ENCODE measurements at regions not wholly inside any gene's neighbourhood (a gene's known extent, or its start where the extent isn't known, plus 50 kb on each side); places are given as distances from the start of the nearest gene placed in this dataset.

DNA sequence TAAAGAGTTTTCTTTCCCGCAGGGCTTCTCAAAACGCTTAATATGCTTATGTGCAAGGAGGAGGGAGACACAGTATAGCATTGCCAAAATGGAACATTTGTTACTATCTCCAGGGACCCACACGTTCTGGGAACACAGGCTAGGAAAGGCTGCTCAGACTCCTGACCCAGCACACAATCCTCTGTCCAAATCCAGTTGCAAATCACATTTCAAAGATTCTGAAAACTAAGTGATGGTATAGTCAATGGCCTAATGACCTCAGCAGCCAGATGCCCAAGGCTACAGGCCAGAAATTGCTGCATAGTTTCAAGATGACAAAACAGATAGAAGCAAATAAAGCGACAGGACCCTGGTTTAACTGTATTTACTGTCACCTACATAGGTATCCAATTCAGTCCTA, 97.0 kb upstream of the GRIP1 start:
- TF ChIP-seq JUND (CRISPR knock-in tag; IDR thresholded peaks at IDR 0.05) (no peak), NFRKB (IDR thresholded peaks at IDR 0.05) (no peak), ZNF382 (CRISPR knock-in tag; IDR thresholded peaks at IDR 0.05; ENCODE audit: borderline replicate concordance) (no peak), AHR (CRISPR knock-in tag; IDR thresholded peaks at IDR 0.05) (no peak), XBP1 (CRISPR knock-in tag; IDR thresholded peaks at IDR 0.05) (no peak), DR1 (CRISPR knock-in tag; IDR thresholded peaks at IDR 0.05) (no peak), ZFX (CRISPR knock-in tag; IDR thresholded peaks at IDR 0.05; ENCODE audit: low read depth) (no peak), CREM (IDR thresholded peaks at IDR 0.05) (no peak), CREM (CRISPR knock-in tag; IDR thresholded peaks at IDR 0.05) (no peak), EZH2 (conservative IDR thresholded peaks at IDR 0.05; ENCODE audit: low read depth, low read length) (no peak)
- TF ChIP-seq, protein P1, sequence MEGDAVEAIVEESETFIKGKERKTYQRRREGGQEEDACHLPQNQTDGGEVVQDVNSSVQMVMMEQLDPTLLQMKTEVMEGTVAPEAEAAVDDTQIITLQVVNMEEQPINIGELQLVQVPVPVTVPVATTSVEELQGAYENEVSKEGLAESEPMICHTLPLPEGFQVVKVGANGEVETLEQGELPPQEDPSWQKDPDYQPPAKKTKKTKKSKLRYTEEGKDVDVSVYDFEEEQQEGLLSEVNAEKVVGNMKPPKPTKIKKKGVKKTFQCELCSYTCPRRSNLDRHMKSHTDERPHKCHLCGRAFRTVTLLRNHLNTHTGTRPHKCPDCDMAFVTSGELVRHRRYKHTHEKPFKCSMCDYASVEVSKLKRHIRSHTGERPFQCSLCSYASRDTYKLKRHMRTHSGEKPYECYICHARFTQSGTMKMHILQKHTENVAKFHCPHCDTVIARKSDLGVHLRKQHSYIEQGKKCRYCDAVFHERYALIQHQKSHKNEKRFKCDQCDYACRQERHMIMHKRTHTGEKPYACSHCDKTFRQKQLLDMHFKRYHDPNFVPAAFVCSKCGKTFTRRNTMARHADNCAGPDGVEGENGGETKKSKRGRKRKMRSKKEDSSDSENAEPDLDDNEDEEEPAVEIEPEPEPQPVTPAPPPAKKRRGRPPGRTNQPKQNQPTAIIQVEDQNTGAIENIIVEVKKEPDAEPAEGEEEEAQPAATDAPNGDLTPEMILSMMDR (CRISPR knock-in tag; IDR thresholded peaks at IDR 0.05), result no peak
- TF ChIP-seq, protein P2, sequence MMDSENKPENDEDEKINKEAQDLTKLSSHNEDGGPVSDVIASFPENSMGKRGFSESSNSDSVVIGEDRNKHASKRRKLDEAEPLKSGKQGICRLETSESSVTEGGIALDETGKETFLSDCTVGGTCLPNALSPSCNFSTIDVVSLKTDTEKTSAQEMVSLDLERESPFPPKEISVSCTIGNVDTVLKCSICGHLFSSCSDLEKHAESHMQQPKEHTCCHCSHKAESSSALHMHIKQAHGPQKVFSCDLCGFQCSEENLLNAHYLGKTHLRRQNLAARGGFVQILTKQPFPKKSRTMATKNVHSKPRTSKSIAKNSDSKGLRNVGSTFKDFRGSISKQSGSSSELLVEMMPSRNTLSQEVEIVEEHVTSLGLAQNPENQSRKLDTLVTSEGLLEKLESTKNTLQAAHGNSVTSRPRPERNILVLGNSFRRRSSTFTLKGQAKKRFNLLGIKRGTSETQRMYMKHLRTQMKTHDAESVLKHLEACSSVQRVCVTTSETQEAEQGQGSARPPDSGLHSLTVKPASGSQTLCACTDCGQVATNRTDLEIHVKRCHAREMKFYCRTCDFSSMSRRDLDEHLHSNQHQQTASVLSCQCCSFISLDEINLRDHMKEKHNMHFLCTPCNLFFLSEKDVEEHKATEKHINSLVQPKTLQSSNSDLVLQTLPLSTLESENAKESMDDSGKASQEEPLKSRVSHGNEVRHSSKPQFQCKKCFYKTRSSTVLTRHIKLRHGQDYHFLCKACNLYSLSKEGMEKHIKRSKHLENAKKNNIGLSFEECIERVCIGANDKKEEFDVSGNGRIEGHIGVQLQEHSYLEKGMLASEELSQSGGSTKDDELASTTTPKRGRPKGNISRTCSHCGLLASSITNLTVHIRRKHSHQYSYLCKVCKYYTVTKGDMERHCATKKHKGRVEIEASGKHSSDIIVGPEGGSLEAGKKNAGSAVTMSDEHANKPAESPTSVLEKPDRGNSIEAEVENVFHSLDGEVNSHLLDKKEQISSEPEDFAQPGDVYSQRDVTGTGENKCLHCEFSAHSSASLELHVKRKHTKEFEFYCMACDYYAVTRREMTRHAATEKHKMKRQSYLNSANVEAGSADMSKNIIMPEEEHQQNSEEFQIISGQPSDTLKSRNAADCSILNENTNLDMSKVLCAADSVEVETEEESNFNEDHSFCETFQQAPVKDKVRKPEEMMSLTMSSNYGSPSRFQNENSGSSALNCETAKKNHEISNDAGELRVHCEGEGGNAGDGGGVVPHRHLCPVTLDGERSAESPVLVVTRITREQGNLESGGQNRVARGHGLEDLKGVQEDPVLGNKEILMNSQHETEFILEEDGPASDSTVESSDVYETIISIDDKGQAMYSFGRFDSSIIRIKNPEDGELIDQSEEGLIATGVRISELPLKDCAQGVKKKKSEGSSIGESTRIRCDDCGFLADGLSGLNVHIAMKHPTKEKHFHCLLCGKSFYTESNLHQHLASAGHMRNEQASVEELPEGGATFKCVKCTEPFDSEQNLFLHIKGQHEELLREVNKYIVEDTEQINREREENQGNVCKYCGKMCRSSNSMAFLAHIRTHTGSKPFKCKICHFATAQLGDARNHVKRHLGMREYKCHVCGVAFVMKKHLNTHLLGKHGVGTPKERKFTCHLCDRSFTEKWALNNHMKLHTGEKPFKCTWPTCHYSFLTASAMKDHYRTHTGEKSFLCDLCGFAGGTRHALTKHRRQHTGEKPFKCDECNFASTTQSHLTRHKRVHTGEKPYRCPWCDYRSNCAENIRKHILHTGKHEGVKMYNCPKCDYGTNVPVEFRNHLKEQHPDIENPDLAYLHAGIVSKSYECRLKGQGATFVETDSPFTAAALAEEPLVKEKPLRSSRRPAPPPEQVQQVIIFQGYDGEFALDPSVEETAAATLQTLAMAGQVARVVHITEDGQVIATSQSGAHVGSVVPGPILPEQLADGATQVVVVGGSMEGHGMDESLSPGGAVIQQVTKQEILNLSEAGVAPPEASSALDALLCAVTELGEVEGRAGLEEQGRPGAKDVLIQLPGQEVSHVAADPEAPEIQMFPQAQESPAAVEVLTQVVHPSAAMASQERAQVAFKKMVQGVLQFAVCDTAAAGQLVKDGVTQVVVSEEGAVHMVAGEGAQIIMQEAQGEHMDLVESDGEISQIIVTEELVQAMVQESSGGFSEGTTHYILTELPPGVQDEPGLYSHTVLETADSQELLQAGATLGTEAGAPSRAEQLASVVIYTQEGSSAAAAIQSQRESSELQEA (CRISPR knock-in tag; IDR thresholded peaks at IDR 0.05; ENCODE audit: not compliant biosample characterization), result no peak
- TF ChIP-seq, protein P3, sequence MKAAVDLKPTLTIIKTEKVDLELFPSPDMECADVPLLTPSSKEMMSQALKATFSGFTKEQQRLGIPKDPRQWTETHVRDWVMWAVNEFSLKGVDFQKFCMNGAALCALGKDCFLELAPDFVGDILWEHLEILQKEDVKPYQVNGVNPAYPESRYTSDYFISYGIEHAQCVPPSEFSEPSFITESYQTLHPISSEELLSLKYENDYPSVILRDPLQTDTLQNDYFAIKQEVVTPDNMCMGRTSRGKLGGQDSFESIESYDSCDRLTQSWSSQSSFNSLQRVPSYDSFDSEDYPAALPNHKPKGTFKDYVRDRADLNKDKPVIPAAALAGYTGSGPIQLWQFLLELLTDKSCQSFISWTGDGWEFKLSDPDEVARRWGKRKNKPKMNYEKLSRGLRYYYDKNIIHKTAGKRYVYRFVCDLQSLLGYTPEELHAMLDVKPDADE (CRISPR knock-in tag; IDR thresholded peaks at IDR 0.05), result no peak
- TF ChIP-seq, protein P4, sequence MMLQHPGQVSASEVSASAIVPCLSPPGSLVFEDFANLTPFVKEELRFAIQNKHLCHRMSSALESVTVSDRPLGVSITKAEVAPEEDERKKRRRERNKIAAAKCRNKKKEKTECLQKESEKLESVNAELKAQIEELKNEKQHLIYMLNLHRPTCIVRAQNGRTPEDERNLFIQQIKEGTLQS (CRISPR knock-in tag; IDR thresholded peaks at IDR 0.05), result no peak

All from HepG2 (cell line).